Hindlimb muscle (tissue), 1 donor: ENCODE measurements at regions not wholly inside any gene's neighbourhood (a gene's known extent, or its start where the extent isn't known, plus 50 kb on each side); places are given as distances from the start of the nearest gene placed in this dataset.
A peak's percentile ranks its signal among the peaks of the same experiment; 100 is the strongest.

Experiments
- DNase-seq: peaks from one replicate; pipeline ENCODE4 v3.0.0-alpha.2; 2013

GRCh38 chr7:36802459-36803135, 78.3 kb upstream of the AOAH start:
- DNase-seq, result peak; percentile 22

GRCh38 chr7:36796850-36797536, 72.7 kb upstream of the AOAH start:
- no peak for DNase-seq

- DNase-seq, result no peak
Measured at GRCh38 chr7:36795451-36796021, 71.2 kb upstream of the AOAH start.

GRCh38 chr7:36794689-36795088, 70.4 kb upstream of the AOAH start:
- peak; percentile 21 for DNase-seq

GRCh38 chr7:36792421-36792820, 68.1 kb upstream of the AOAH start:
- DNase-seq, result no peak

GRCh38 chr7:36790311-36790787, 66.1 kb upstream of the AOAH start:
- DNase-seq, result no peak

- DNase-seq, result no peak
Measured at GRCh38 chr7:36788825-36789470, 64.7 kb upstream of the AOAH start.

GRCh38 chr7:36787933-36788378, 63.7 kb upstream of the AOAH start:
- DNase-seq, result no peak

GRCh38 chr7:36784991-36785940, 61.0 kb upstream of the AOAH start:
- DNase-seq, result peak; percentile 14

- no peak for DNase-seq
Measured at GRCh38 chr7:36781011-36781738, 56.9 kb upstream of the AOAH start.

GRCh38 chr7:36777855-36778254, 53.6 kb upstream of the AOAH start:
- DNase-seq, result no peak

- no peak for DNase-seq
Measured at GRCh38 chr7:36777062-36777461, 52.8 kb upstream of the AOAH start.

GRCh38 chr7:36775676-36776075, 51.4 kb upstream of the AOAH start:
- no peak for DNase-seq

GRCh38 chr7:36775061-36775620, 50.8 kb upstream of the AOAH start:
- no peak for DNase-seq
